T-helper 1 cell treated with Interleukin-12 subunit alpha and Interleukin-12 subunit beta and Interleukin-4 antibody, amounts not matched to agents 30 μg/mL and 1 μg/mL, for 36 hours (primary cell): ENCODE measurements at regions not wholly inside any gene's neighbourhood (a gene's known extent, or its start where the extent isn't known, plus 50 kb on each side); places are given as distances from the start of the nearest gene placed in this dataset.

Source experiments
- H3K27ac Mint-ChIP-seq: one replicate; pipeline ENCODE4 v1.8.0; 2021; ENCODE audit warnings: mild to moderate bottlenecking, mixed read lengths
- H3K27me3 Mint-ChIP-seq: one replicate; pipeline ENCODE4 v1.8.0; 2021; ENCODE audit warnings: low read depth, mixed read lengths
- H3K36me3 Mint-ChIP-seq: one replicate; pipeline ENCODE4 v1.8.0; 2021; ENCODE audit warnings: low read depth, mixed read lengths
- H3K4me1 Mint-ChIP-seq: one replicate; pipeline ENCODE4 v1.8.0; 2021; ENCODE audit warnings: low read depth, mixed read lengths
- H3K4me3 Mint-ChIP-seq: one replicate; pipeline ENCODE4 v1.8.0; 2021; ENCODE audit warnings: mild to moderate bottlenecking, moderate library complexity, mixed read lengths
- H3K9me3 Mint-ChIP-seq: one replicate; pipeline ENCODE4 v1.8.0; 2021; ENCODE audit warnings: mixed read lengths

- Mint-ChIP-seq H3K4me1 (peaks cover 6% of the 10 kb centered on the region), H3K9me3 (no peaks in the 10 kb centered on the region)
Observed at GRCh38 chr20:24784607-24785006, 164.5 kb upstream of the CST7 start.

GRCh38 chr20:24785141-24786110 is 163.6 kb upstream of the CST7 start:
- no peaks in the 10 kb centered on the region for H3K36me3 Mint-ChIP-seq
- H3K27me3 Mint-ChIP-seq: peaks cover 7% of the 10 kb centered on the region
- H3K9me3 Mint-ChIP-seq: no peaks in the 10 kb centered on the region
- peaks cover 4% of the 10 kb centered on the region for H3K4me1 Mint-ChIP-seq
- no peak overlapping the region for H3K27ac Mint-ChIP-seq
- H3K4me3 Mint-ChIP-seq: no peak overlapping the region

More at GRCh38 chr20:24784607-24785006, 164.5 kb upstream of the CST7 start:
- Mint-ChIP-seq H3K27ac (no peak overlapping the region), H3K27me3 (peaks cover 7% of the 10 kb centered on the region), H3K36me3 (no peaks in the 10 kb centered on the region), H3K4me3 (no peak overlapping the region)

GRCh38 chr20:24786111-24786495 is 163.0 kb upstream of the CST7 start:
- H3K4me1 Mint-ChIP-seq: peaks cover 3% of the 10 kb centered on the region
- no peak overlapping the region for H3K27ac Mint-ChIP-seq
- no peaks in the 10 kb centered on the region for H3K36me3 Mint-ChIP-seq
- no peak overlapping the region for H3K4me3 Mint-ChIP-seq
- H3K27me3 Mint-ChIP-seq: peaks cover 7% of the 10 kb centered on the region
- H3K9me3 Mint-ChIP-seq: no peaks in the 10 kb centered on the region

- H3K27ac Mint-ChIP-seq: no peak overlapping the region
- H3K4me1 Mint-ChIP-seq: peaks cover 3% of the 10 kb centered on the region
- H3K27me3 Mint-ChIP-seq: peaks cover 7% of the 10 kb centered on the region
- no peaks in the 10 kb centered on the region for H3K9me3 Mint-ChIP-seq
- no peaks in the 10 kb centered on the region for H3K36me3 Mint-ChIP-seq
- H3K4me3 Mint-ChIP-seq: no peak overlapping the region
Observed at GRCh38 chr20:24786646-24787045, 162.4 kb upstream of the CST7 start.

- no peaks in the 10 kb centered on the region for H3K9me3 Mint-ChIP-seq
- no peaks in the 10 kb centered on the region for H3K36me3 Mint-ChIP-seq
- peaks cover 3% of the 10 kb centered on the region for H3K4me1 Mint-ChIP-seq
- H3K4me3 Mint-ChIP-seq: no peak overlapping the region
- no peak overlapping the region for H3K27ac Mint-ChIP-seq
- peaks cover 4% of the 10 kb centered on the region for H3K27me3 Mint-ChIP-seq
Observed at GRCh38 chr20:24787071-24787470, 162.0 kb upstream of the CST7 start.

GRCh38 chr20:24787621-24788020 is 161.4 kb upstream of the CST7 start:
- Mint-ChIP-seq H3K27me3 (peaks cover 3% of the 10 kb centered on the region), H3K27ac (no peak overlapping the region), H3K4me1 (peaks cover 3% of the 10 kb centered on the region), H3K4me3 (no peak overlapping the region), H3K9me3 (no peaks in the 10 kb centered on the region), H3K36me3 (no peaks in the 10 kb centered on the region)

GRCh38 chr20:24789877-24790276 is 159.2 kb upstream of the CST7 start:
- Mint-ChIP-seq H3K9me3 (no peaks in the 10 kb centered on the region), H3K4me1 (no peaks in the 10 kb centered on the region), H3K4me3 (no peak overlapping the region), H3K27me3 (no peaks in the 10 kb centered on the region), H3K27ac (no peak overlapping the region), H3K36me3 (no peaks in the 10 kb centered on the region)

GRCh38 chr20:24790746-24791283 is 158.3 kb upstream of the CST7 start:
- peaks cover 9% of the 10 kb centered on the region for H3K4me1 Mint-ChIP-seq

GRCh38 chr20:24791953-24792352 is 157.1 kb upstream of the CST7 start:
- no peak overlapping the region for H3K27ac Mint-ChIP-seq

More at GRCh38 chr20:24790746-24791283, 158.3 kb upstream of the CST7 start:
- Mint-ChIP-seq H3K9me3 (no peaks in the 10 kb centered on the region), H3K27ac (no peak overlapping the region), H3K27me3 (peaks cover 3% of the 10 kb centered on the region), H3K4me3 (no peak overlapping the region), H3K36me3 (no peaks in the 10 kb centered on the region)

GRCh38 chr20:24792641-24793495 is 156.2 kb upstream of the CST7 start:
- peaks cover 4% of the 10 kb centered on the region for H3K27me3 Mint-ChIP-seq
- H3K27ac Mint-ChIP-seq: no peak overlapping the region
- peaks cover 9% of the 10 kb centered on the region for H3K4me1 Mint-ChIP-seq
- H3K36me3 Mint-ChIP-seq: no peaks in the 10 kb centered on the region
- H3K9me3 Mint-ChIP-seq: no peaks in the 10 kb centered on the region
- H3K4me3 Mint-ChIP-seq: no peak overlapping the region

More at GRCh38 chr20:24791953-24792352, 157.1 kb upstream of the CST7 start:
- Mint-ChIP-seq H3K36me3 (no peaks in the 10 kb centered on the region), H3K4me1 (peaks cover 9% of the 10 kb centered on the region), H3K27me3 (peaks cover 4% of the 10 kb centered on the region), H3K4me3 (no peak overlapping the region), H3K9me3 (no peaks in the 10 kb centered on the region)

- peaks cover 9% of the 10 kb centered on the region for H3K4me1 Mint-ChIP-seq
- H3K27me3 Mint-ChIP-seq: peaks cover 4% of the 10 kb centered on the region
- H3K36me3 Mint-ChIP-seq: no peaks in the 10 kb centered on the region
- no peaks in the 10 kb centered on the region for H3K9me3 Mint-ChIP-seq
- H3K27ac Mint-ChIP-seq: no peak overlapping the region
- H3K4me3 Mint-ChIP-seq: no peak overlapping the region
Observed at GRCh38 chr20:24795436-24795835, 153.6 kb upstream of the CST7 start.

GRCh38 chr20:24796236-24796635 is 152.8 kb upstream of the CST7 start:
- H3K27me3 Mint-ChIP-seq: peaks cover 4% of the 10 kb centered on the region
- H3K27ac Mint-ChIP-seq: no peak overlapping the region

GRCh38 chr20:24797113-24797512 is 152.0 kb upstream of the CST7 start:
- H3K27ac Mint-ChIP-seq: no peak overlapping the region
- peaks cover 9% of the 10 kb centered on the region for H3K4me1 Mint-ChIP-seq
- H3K4me3 Mint-ChIP-seq: no peak overlapping the region
- H3K36me3 Mint-ChIP-seq: no peaks in the 10 kb centered on the region
- peaks cover 4% of the 10 kb centered on the region for H3K27me3 Mint-ChIP-seq
- H3K9me3 Mint-ChIP-seq: no peaks in the 10 kb centered on the region

More at GRCh38 chr20:24796236-24796635, 152.8 kb upstream of the CST7 start:
- Mint-ChIP-seq H3K9me3 (no peaks in the 10 kb centered on the region), H3K36me3 (no peaks in the 10 kb centered on the region), H3K4me1 (peaks cover 9% of the 10 kb centered on the region), H3K4me3 (no peak overlapping the region)
